ENCODE measurements at regions not wholly inside any gene's neighbourhood (a gene's known extent, or its start where the extent isn't known, plus 50 kb on each side); places are given as distances from the start of the nearest gene placed in this dataset.

GRCh38 chr10:30178356-30178964, 119.1 kb upstream of the JCAD start:
- Mint-ChIP-seq H3K4me3 (no peak overlapping the region), H3K4me1 (no peaks in the 10 kb centered on the region), H3K27ac (no peak overlapping the region), H3K27me3 (ENCODE audit: low read depth) (no peaks in the 10 kb centered on the region), H3K9me3 (no peaks in the 10 kb centered on the region), H3K36me3 (no peaks in the 10 kb centered on the region)
- ATAC-seq (no peak), DNase-seq (ENCODE audit: low spot score) (no peak)
- TF ChIP-seq PRRX2 (CRISPR knock-in tag; IDR thresholded peaks at IDR 0.05) (no peak), ZNF532 (CRISPR knock-in tag; IDR thresholded peaks at IDR 0.05; ENCODE audit: borderline replicate concordance) (no peak), HMGA2 (CRISPR knock-in tag; IDR thresholded peaks at IDR 0.05) (no peak), NFATC4 (CRISPR knock-in tag; IDR thresholded peaks at IDR 0.05) (no peak), CBFB (CRISPR knock-in tag; IDR thresholded peaks at IDR 0.05; ENCODE audit: low read depth) (no peak), ZNF396 (CRISPR knock-in tag; IDR thresholded peaks at IDR 0.05; ENCODE audit: borderline replicate concordance) (no peak), CREM (CRISPR knock-in tag; IDR thresholded peaks at IDR 0.05) (no peak), ELF4 (CRISPR knock-in tag; IDR thresholded peaks at IDR 0.05; ENCODE audit: low read depth) (no peak), RORB (CRISPR knock-in tag; IDR thresholded peaks at IDR 0.05) (no peak), ZNF263 (CRISPR knock-in tag; IDR thresholded peaks at IDR 0.05; ENCODE audit: low read depth) (no peak), FOXK1 (CRISPR knock-in tag; IDR thresholded peaks at IDR 0.05) (no peak), CREB1 (CRISPR knock-in tag; IDR thresholded peaks at IDR 0.05) (no peak), TCF7 (CRISPR knock-in tag; IDR thresholded peaks at IDR 0.05; ENCODE audit: low read depth) (no peak), GRHL2 (CRISPR knock-in tag; IDR thresholded peaks at IDR 0.05; ENCODE audit: insufficient replicate concordance, severe bottlenecking) (no peak)
- TF ChIP-seq, protein P1, sequence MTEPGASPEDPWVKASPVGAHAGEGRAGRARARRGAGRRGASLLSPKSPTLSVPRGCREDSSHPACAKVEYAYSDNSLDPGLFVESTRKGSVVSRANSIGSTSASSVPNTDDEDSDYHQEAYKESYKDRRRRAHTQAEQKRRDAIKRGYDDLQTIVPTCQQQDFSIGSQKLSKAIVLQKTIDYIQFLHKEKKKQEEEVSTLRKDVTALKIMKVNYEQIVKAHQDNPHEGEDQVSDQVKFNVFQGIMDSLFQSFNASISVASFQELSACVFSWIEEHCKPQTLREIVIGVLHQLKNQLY (CRISPR knock-in tag; IDR thresholded peaks at IDR 0.05) = no peak
- TF ChIP-seq, protein P2, sequence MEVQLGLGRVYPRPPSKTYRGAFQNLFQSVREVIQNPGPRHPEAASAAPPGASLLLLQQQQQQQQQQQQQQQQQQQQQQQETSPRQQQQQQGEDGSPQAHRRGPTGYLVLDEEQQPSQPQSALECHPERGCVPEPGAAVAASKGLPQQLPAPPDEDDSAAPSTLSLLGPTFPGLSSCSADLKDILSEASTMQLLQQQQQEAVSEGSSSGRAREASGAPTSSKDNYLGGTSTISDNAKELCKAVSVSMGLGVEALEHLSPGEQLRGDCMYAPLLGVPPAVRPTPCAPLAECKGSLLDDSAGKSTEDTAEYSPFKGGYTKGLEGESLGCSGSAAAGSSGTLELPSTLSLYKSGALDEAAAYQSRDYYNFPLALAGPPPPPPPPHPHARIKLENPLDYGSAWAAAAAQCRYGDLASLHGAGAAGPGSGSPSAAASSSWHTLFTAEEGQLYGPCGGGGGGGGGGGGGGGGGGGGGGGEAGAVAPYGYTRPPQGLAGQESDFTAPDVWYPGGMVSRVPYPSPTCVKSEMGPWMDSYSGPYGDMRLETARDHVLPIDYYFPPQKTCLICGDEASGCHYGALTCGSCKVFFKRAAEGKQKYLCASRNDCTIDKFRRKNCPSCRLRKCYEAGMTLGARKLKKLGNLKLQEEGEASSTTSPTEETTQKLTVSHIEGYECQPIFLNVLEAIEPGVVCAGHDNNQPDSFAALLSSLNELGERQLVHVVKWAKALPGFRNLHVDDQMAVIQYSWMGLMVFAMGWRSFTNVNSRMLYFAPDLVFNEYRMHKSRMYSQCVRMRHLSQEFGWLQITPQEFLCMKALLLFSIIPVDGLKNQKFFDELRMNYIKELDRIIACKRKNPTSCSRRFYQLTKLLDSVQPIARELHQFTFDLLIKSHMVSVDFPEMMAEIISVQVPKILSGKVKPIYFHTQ (CRISPR knock-in tag; IDR thresholded peaks at IDR 0.05) = no peak
- ChIA-PET CTCF (no interaction called here), POLR2A (no interaction called here)

DNA sequence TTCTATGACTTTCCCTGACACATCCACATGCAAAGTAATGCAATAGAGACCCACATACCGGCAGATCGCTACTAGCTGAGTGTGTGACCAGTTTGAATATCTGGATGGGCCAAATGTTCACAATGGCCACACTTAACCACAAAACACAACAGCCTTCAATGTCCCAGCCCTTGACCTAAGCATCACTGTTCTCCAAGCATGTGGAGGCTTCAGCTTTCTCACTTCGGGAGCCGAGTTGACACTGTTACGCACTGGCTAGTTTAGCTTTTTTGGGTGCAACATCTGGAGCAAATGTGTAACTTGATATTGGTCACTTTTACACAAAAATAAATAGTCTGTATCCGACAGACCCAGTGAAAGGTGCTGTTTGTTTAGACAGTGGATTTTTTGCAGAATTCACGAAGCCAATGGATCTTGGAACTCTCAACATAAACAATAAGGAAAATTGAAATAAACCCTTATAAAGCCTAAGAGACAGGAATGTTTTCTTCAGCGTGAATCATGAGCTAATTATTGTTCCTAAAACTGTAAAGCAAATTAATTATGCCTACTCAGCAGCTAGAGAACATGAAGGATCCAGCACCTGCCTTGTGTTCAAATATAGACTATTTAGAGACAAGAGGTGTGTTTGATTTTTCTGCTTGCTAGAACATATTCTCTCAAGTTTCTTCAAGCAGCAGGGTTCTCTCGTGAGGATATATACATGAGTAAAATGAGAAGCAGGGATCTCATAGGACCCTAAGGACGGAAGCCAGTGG, 117.6 kb upstream of the JCAD start:
- no peaks in the 10 kb centered on the region for H3K4me1 Mint-ChIP-seq
- POLR2A ChIA-PET = no interaction called here
- TF ChIP-seq GABPB1 (CRISPR knock-in tag; IDR thresholded peaks at IDR 0.05) (no peak), KAT7 (CRISPR knock-in tag; IDR thresholded peaks at IDR 0.05; ENCODE audit: borderline replicate concordance) (no peak), IRF2 (CRISPR knock-in tag; IDR thresholded peaks at IDR 0.05; ENCODE audit: borderline replicate concordance, low read depth) (no peak), SOX15 (CRISPR knock-in tag; IDR thresholded peaks at IDR 0.05) (no peak), ZNF671 (CRISPR knock-in tag; IDR thresholded peaks at IDR 0.05) (no peak), ZNF532 (CRISPR knock-in tag; IDR thresholded peaks at IDR 0.05; ENCODE audit: borderline replicate concordance) (no peak)
- H3K4me3 Mint-ChIP-seq = no peak overlapping the region
- ATAC-seq = no peak
- H3K27ac Mint-ChIP-seq = no peak overlapping the region
- no peaks in the 10 kb centered on the region for H3K9me3 Mint-ChIP-seq
- DNase-seq (ENCODE audit: low spot score) = no peak
- CTCF ChIA-PET = no interaction called here
- no peaks in the 10 kb centered on the region for H3K27me3 Mint-ChIP-seq (ENCODE audit: low read depth)
- H3K36me3 Mint-ChIP-seq = no peaks in the 10 kb centered on the region
